ENCODE measurements at regions not wholly inside any gene's neighbourhood (a gene's known extent, or its start where the extent isn't known, plus 50 kb on each side); places are given as distances from the start of the nearest gene placed in this dataset.

- Mint-ChIP-seq H3K9me3 (ENCODE audit: low read depth, unreplicated experiment) (no peaks in the 10 kb centered on the region), H3K27ac (ENCODE audit: unreplicated experiment) (no peak overlapping the region), H3K4me3 (ENCODE audit: low read depth, unreplicated experiment) (no peak overlapping the region), H3K27me3 (ENCODE audit: unreplicated experiment) (no peaks in the 10 kb centered on the region), H3K36me3 (ENCODE audit: insufficient read depth, unreplicated experiment) (no peaks in the 10 kb centered on the region), H3K4me1 (ENCODE audit: low read depth, unreplicated experiment) (peaks cover 10% of the 10 kb centered on the region)
- intact Hi-C loops (cut with micrococcal nuclease; ENCODE audit: unreplicated experiment) = no loop called here
- DNase-seq = no peak
- TF ChIP-seq CTCF (IDR thresholded peaks at IDR 0.05; ENCODE audit: unreplicated experiment) = no peak
- BruUV-seq (replicated peaks) = no TSS peak
- CTCF ChIA-PET = no interaction called here
Measured at GRCh38 chr5:110342683-110343082, 383.8 kb downstream of the TMEM232 start.

- H3K4me1 Mint-ChIP-seq (ENCODE audit: low read depth, unreplicated experiment) = peaks cover 10% of the 10 kb centered on the region
- no TSS peak for BruUV-seq (replicated peaks)
- H3K4me3 Mint-ChIP-seq (ENCODE audit: low read depth, unreplicated experiment) = no peak overlapping the region
- intact Hi-C loops (cut with micrococcal nuclease; ENCODE audit: unreplicated experiment) = no loop called here
- no peaks in the 10 kb centered on the region for H3K27me3 Mint-ChIP-seq (ENCODE audit: unreplicated experiment)
- H3K9me3 Mint-ChIP-seq (ENCODE audit: low read depth, unreplicated experiment) = no peaks in the 10 kb centered on the region
- no peak for DNase-seq
- TF ChIP-seq CTCF (IDR thresholded peaks at IDR 0.05; ENCODE audit: unreplicated experiment) = no peak
- no peaks in the 10 kb centered on the region for H3K36me3 Mint-ChIP-seq (ENCODE audit: insufficient read depth, unreplicated experiment)
- H3K27ac Mint-ChIP-seq (ENCODE audit: unreplicated experiment) = no peak overlapping the region
- CTCF ChIA-PET = no interaction called here
Measured at GRCh38 chr5:110343616-110344015, 382.9 kb downstream of the TMEM232 start.

GRCh38 chr5:110345623-110346022, 380.8 kb downstream of the TMEM232 start:
- H3K27ac Mint-ChIP-seq (ENCODE audit: unreplicated experiment) = no peak overlapping the region
- no peak for TF ChIP-seq CTCF (IDR thresholded peaks at IDR 0.05; ENCODE audit: unreplicated experiment)
- no peak for DNase-seq
- peaks cover 10% of the 10 kb centered on the region for H3K4me1 Mint-ChIP-seq (ENCODE audit: low read depth, unreplicated experiment)
- CTCF ChIA-PET = no interaction called here
- no peaks in the 10 kb centered on the region for H3K9me3 Mint-ChIP-seq (ENCODE audit: low read depth, unreplicated experiment)
- intact Hi-C loops (cut with micrococcal nuclease; ENCODE audit: unreplicated experiment) = no loop called here
- H3K36me3 Mint-ChIP-seq (ENCODE audit: insufficient read depth, unreplicated experiment) = no peaks in the 10 kb centered on the region
- H3K4me3 Mint-ChIP-seq (ENCODE audit: low read depth, unreplicated experiment) = no peak overlapping the region
- no peaks in the 10 kb centered on the region for H3K27me3 Mint-ChIP-seq (ENCODE audit: unreplicated experiment)
- no TSS peak for BruUV-seq (replicated peaks)

- no TSS peak for BruUV-seq (replicated peaks)
- H3K27me3 Mint-ChIP-seq (ENCODE audit: unreplicated experiment) = no peaks in the 10 kb centered on the region
- no peak for DNase-seq
- no peak overlapping the region for H3K27ac Mint-ChIP-seq (ENCODE audit: unreplicated experiment)
- intact Hi-C loops (cut with micrococcal nuclease; ENCODE audit: unreplicated experiment) = no loop called here
- CTCF ChIA-PET = no interaction called here
- H3K4me3 Mint-ChIP-seq (ENCODE audit: low read depth, unreplicated experiment) = no peak overlapping the region
- H3K9me3 Mint-ChIP-seq (ENCODE audit: low read depth, unreplicated experiment) = no peaks in the 10 kb centered on the region
- peaks cover 10% of the 10 kb centered on the region for H3K4me1 Mint-ChIP-seq (ENCODE audit: low read depth, unreplicated experiment)
- no peak for TF ChIP-seq CTCF (IDR thresholded peaks at IDR 0.05; ENCODE audit: unreplicated experiment)
- H3K36me3 Mint-ChIP-seq (ENCODE audit: insufficient read depth, unreplicated experiment) = no peaks in the 10 kb centered on the region
Measured at GRCh38 chr5:110346893-110347358, 379.5 kb downstream of the TMEM232 start.

Data from Calu3 (cell line).